NCI-H2227 treated with DMSO at 0.1 percent for 48 hours (cell line): ENCODE measurements at regions not wholly inside any gene's neighbourhood (a gene's known extent, or its start where the extent isn't known, plus 50 kb on each side); places are given as distances from the start of the nearest gene placed in this dataset.
"Not testable (repeated sequence)": the region's sequence is repeated elsewhere in the genome, so short reads cannot be mapped to it uniquely, and the experiment has no call there.

Source experiments
- DNase-seq: peaks from one replicate; lab custom pipeline; 2025; lab: John Stamatoyannopoulos, UW

DNA sequence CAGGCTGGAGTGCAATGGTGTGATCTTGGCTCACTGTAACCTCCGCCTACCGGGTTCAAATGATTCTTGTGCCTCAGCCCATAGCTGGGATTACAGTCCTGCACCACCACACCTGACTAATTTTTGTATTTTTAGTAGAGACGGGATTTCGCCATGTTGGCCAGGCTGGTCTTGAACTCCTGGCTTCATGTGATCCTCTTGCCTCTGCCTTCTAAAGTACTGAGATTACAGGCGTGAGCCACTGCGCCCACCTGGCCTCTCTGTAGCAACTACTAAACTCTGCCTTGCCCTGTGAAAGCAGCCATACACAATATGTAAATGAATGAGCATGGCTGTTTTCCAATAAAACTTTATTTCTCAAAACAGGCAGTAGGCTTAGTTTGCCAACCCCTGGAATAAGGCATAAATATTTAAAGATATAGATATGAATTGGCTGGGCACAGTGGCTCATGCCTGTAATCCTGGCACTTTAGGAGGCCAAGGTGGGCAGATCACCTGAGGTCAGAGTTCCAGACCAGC is 127.9 kb upstream of the ZNF217 start:
- DNase-seq, result not testable (repeated sequence)

DNA sequence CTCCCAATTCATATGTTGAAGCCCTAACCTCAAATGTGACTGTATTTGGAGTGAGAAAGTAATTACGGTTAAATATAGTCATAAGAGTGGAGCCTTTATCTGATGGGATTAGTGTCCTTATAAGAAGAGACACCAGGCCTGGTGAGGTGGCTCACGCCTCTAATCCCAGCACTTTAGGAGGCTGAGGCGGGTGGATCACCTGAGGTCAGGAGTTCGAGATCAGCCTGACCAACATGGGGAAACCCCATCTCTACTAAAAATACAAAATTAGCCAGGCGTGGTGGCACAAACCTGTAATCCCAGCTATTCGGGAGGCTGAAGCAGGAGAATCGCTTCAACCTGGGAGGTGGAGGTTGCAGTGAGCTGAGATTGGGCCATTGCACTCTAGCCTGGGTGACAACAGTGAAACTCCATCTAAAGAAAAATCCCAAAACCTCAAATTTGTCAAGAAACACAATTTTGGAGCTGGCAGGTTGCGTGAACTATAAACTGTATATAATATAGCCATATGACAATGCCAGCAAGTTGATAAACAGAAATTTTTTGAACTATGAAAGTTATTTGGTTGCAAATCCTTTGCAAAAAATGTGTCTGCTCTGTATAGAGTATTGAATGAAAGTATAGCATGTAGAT is 125.6 kb upstream of the ZNF217 start:
- not testable (repeated sequence) for DNase-seq

DNA sequence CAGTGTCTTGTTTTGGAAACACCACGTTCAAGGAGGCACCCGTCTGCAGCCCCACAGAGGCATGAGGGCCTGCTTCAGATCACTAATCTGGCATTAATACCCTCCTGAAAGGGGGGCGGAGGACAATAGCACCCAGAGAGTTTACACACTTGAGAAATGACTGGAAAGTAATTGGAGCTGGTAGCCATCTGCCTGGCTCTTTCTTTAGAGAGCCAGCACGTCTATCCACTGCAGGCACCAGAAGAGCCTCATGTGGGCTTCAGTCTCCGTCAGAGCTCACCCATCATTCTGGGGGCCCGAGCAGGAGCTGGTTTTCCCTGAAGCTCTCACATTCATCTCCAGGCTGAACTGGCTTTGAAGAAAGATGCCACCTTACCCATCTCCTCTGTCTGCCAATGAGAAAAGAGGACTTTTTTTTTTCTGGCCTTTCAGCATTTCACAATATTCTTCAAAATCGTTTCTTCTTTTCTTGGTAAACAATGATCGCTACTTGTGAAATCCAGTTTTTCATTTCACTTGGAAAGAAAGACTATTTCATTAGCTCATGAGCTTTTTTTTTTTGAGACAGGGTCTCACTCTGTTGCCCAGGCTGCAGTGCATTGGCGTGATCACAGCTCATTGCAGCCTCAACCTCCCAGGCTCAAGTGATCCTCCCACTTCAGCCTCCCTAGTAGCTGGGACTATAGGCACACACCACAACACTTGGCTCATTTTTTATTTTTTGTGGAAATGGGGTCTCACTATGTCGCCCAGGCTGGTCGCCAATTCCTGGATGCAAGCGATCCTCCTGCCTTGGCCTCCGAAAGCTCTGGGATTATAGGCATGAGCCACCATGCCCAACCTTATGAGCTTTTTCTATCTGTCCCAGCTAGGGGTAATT is 124.7 kb upstream of the ZNF217 start:
- DNase-seq, result no peak

DNA sequence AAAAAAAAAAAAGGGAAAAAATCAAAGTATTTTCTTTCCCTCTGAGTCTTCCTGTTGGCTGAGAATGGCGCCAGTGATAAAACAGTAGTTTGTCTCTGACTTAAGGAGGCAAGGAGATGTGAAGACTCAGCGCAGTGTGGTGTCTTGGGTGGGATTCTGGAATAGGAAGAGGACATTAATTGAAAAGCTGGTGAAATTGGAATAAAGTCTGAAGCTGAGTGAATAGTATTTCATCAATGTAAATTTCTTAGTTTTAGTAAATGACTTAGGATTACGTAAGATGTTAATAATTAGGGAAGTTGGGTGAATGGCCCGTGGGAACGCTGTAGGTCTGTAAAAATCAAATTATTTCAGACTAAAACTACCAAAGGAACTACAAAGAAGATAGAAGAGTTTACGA is 122.8 kb upstream of the ZNF217 start:
- no peak for DNase-seq

DNA sequence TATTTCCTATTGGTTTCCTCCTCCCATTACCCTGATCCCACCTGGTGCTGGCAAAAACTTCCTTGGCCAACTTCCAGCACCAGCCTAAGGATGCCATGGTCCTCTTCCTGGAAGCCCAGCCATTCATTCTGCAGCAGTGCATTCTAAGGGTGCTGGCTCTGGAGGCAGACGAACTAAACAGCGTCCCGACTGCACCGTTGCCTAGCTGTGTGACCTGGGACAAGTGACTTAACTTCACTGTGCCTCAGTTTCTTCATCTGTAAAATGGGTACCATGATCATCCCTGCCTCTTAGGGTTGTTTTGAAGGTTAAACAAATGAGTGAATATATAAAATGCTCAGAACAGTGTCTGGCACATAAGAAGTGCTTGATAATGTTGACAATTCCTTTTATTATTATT is 120.9 kb upstream of the ZNF217 start:
- DNase-seq, result no peak

DNA sequence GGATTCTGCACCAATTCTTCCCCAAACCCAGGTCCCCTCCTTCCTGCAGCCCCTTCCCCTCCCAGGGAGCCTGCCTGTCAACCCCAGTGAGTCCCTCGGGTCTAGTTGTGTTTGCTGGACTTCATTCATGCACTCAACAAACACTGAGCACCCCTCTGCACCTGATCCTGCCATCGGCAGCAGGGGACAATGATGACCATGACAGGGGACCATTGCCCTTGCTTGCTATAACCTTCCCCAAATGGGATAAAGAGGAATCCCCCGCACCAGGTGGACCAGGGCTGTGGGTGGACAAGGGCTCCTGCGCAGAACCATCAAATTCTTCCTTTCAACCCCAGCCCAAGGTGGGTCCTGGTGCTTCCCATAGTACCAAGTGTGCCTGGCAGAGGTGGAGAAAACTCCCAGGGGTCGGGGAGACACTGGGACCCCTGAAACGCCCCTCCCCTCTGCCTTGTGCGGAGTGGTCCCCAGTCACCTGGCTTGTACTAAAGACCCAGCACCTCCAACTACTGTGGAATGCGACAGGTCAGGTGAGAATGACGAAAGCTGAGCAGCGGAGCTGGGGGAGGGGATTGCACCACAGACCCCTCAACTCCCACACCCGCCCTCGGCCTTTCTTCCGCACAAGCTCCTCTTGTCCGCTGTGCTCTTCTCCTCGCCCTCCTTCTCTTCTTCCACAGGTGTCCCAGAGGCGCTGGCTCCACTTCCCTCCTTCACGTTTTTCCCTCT is 119.9 kb upstream of the ZNF217 start:
- DNase-seq, result no peak

DNA sequence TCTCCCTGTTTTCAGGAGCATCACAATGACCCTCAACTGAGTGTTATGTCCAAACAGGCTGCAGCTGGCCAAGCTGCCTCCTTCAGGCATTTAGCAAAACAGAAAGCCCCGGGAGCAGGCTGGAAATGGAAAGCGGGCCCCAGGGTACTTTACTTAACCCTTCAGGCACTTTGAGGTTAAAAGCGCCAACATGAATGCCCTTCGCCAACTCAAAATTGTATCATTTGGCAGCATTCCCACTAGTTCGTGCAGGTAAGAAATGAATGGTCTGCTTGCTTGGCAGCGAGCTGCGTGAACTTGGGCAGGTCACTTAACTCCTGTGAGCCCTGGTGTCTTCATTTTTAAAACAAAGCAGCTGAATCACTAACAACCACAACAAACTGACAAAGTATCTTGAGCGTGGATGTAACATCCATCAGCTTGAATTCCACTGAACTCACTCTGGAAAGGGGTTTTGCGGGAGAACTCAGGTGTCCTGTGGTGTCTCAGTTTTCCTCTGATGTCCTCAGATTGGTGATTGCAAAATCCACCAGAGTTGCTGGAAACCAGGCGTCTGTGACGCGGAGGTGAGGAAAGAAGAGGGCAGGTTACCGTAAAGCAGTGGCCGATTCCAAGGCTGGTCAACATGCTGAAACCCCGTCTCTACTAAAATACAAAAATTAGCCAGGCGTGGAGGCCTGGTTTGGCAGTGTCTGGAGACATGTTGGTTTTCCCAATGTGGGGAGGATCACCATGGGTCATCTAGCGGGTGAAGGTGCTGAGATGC is 118.8 kb upstream of the ZNF217 start:
- no peak for DNase-seq

DNA sequence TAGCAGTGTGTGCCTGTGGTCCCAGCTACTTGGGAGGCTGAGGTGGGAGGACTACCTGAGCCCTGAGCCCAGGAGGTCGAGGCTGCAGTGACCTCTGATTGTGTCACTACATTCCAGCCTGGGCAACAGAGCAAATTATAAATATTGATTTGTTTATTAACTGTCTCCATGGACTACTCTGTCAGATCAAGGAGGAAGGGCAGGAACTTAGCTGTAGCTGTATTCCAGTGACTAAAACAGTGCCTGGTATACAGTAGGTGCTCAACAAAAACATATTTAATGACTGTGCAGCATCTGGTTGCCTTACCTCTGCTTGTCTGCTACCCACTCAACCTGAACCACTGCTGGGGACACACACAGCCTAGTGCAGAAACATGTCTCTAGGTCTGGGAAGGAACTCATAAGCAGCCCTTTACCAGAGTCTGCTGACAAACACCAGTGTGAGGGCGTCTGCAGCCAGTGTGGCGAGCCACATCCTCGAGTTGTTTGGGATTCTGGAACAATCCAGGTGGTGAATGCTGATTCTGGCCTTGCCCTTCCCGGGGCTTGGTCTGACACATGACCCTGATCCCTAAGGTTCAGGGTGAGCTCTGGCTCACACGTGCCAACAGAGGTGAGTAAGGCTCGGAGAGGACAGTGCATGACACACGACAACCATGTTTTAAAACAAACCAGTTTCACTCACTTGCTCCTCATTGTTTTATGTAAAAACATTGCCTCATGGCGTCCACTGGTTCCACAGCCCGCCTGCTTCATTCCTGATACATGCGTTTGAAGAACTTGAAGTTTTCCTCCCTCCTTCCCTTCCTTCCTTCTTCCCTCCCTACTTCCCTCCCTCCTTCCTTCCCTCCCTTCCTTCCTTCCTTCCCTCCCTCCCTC is 117.9 kb upstream of the ZNF217 start:
- DNase-seq, result no peak

DNA sequence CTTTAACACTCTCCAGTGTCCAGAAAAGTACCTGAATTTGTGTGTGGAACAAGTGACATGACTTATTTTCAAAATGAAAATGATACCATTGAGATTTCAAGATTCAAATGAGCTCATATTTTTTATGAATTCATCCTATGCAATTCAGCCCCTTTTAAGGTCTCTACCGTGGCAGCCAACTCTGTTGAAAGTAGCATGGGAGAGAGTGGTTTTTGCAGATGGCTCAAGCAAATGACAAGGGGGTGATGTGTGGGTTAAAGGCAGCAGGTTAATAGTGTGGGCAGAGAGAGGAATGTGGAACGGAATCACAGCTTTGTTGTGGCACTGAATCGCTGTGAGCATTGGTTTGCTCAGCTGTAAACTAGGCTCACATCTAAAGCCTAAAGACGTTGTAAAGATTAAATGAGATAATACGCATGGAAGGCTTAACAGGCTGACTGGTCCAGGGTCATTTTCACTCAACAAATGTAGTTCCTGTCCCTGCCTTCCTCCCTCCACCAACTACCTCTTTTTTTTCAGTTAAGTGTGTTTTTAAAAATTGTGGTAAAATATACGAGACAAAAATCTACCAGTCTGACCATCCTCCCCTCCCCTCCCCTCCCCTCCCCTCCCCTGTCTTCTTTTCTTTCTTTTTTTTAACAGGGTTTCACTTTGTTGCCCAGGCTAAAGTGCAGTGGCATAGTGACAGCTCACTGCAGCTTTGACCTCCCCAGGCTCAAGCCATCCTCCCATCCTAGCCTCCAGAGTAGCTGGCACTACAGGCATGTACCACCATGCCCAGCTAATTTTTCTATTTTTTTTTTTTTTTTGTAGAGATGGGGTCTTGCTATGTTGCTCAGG is 114.7 kb upstream of the ZNF217 start:
- DNase-seq, result no peak

DNA sequence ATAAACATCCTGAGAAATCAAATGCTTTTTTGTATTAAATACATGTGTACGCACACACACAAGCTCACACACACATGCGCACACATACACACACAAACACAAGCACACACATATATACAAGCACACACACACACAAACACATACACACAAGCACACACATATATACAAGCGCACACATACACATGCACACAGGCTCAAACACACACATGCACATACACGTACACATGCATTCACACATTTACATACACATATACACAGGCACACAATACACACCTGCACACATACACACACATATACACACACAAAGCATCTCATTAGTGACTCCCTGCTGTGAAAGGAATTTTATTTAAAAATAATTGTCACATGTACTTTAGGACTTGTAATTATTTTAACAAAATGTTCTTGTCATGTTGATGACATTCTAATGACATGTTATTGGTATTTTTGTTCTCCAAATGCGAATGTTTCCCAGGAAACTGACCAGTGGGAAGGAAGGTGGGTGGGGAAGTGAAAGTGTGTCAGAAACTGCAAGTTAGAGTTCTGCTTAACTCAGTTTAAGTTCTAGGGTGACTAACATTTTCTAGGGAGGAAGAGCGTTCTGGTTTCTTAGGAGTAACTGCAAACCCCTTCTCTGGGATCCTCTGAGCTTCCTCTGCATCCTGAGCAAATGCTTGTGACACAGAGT is 113.9 kb upstream of the ZNF217 start:
- DNase-seq, result no peak

DNA sequence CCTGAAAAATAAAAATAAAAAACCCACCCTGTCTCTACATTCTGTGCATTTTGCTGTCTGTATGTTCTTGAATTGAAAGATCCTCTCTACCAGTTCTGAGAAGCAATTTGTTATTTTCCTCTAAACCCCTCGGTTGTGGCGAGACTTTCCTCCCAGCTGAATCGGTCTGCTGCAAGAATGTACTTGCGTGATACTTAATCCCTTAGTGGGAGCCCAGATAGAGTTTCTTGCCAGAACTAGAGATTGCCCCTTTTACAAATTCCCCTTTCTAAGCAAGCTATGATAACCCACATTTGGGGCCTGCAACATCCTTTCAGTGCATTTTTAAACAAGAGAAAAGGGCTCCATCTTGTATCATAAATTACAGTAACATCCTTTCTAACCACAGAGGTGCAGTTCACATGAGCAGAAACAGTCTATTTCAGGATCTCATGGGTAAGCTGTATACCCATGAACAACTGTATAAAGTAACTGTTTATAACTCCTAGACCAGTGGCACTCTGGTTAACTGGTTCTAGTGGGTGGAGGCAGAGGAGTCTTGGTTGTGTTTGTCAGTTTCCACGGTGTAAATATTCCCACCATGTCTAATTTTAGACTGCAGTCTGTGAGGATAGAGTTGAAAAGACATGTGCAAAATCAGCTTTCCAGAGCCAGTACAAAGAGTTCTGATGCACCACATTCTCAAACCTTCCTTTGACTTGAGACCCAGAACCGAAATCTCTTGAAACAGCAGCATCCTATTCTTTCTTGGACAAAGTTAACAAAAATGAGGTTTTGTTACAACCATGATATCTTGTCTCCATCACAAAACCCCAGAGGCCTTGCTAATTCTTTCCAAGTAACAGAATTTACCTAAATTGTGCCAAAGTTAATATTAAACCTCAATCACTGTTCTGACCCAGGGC is 113.1 kb upstream of the ZNF217 start:
- no peak for DNase-seq

DNA sequence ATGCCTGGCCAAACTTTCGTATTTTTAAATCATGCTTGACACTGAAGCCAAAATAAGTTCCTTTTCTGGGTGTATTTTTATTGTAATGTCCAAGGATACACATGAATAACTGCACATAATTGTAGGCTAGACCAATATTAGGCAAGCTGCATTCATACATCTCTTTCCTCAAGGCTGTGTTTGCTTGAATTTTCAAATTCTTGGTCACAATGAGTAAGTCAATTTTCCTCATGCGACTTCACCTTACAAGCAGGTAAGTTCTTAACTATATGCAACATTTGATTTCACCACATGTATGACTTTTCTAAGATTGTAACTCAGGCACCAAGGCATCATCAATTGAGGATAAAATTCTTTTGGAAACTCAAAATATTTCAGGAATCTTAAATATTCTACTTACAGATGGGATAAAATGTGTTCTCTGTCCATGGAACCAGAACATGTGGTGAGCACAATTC is 112.4 kb upstream of the ZNF217 start:
- no peak for DNase-seq

DNA sequence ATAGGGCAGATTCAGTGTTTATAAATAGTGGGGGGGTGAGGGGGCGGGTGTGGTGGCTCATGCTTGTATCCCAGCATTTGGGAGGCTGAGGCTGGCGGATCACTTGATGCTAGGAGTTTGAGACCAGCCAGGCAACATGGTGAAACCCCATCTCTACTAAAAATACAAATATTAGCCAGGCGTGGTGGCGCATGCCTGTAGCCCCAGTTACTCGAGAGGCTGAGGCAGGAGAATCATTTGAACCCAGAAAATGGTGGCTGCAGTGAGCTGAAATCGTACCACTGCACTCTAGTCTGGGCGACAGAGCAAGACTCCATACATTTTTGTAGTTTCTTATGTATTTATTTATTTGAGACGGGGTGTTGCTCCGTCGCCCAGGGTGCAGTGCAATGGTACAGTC is 109.0 kb upstream of the ZNF217 start:
- DNase-seq, result no peak

DNA sequence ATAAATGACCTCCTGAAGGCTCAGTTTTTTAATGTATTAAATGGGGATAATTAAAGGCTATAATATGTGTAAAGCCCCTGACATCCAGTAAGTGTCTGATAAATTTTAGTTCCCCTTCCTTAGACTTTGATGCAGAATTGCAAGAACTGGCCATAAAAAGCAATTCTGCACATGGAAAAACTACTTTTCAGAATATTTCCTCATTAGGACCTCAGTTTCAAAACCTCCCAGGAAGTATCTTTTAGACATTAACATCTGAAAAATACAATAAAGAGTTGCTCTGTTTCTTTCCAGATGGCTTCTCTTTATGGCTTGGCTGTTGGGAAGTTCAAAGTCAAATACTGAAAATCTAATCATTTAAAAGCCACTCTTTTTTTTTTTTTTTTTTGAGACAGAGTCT is 106.3 kb upstream of the ZNF217 start:
- DNase-seq, result no peak

DNA sequence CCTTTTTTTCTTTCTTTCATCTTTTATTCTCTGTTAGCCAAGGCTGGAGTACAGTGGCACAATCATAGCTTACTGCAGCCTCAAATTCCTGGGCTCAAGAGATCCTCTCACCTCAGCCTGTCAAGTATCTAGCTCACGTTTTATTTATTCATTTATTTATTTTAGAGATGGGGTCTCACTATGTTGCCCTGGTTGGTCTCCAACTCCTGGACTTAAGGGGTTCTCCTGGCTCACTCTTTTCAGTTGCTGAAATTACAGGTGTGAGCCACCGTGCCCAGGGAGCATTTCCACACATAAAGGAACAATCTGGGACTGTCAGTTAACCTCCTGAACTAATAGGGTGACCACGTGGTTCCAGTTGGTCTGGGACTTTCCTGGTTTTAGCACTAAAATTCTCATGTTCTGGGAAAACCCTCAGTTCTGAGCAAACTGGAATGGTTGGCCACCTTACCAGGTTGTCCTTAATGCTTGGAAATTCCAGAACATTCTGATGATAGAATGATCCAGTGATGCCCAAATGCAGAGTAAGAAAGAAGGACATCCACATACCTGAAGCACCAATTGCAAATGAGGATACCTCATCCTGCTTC is 105.5 kb upstream of the ZNF217 start:
- no peak for DNase-seq

DNA sequence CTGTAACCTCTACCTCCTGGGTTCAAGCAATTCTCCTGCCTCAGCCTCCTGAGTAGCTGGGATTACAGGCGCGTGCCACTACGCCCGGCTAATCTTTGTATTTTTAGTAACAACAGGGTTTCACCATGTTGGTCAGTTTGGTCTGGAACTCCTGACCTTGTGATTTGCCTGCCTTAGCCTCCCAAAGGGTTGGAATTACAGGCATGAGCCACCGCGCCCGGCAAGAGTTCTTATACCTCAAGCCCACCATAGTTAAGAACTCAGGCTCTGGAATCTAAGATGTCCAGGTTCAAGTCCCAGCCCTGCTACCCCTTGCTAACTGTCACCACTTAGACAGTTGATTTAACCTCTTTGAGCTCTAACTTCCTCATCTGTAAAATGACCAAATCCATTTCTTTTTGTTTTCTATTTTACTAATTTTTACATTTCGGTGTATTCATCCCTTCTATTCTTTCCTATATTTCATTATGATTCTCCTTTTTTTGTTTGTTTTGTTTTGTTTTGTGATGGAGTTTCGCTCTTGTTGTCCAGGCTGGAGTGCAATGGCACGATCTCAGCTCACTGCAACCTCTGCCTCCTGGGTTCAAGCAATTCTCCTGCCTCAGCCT is 104.8 kb upstream of the ZNF217 start:
- no peak for DNase-seq

DNA sequence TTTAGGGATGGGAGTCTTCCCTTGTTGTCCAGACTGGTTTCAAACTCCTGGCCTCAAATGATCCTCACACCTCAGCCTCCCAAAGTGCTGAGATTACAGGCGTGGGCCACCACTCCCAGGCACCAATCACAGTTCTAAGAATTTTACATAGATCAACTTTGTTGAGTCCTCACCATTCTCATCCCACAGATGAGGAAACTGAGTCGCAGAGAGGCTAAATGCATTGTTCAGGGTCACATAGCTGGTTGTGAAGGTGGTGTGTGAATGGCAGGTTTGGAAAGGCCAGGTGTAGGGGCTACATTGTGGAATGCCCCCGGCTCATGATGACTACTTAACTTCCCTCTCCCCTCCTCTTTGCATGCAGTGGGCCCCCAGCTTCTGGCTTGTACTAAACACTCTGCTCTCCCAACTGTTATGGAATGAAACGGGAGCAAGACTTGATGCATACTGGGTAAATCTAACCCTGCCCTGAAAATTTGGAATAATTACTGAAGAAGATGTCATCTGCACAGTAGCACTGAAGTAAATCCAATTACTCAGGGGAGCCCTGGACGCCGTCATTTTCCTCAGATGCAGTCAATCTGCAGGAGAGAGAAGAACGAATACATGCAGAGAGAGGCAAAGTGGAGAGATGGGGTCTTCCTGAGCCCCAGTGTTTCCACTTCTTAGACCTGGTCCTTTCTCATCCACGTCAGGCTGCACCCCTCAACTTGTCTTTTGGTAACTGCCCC is 102.3 kb upstream of the ZNF217 start:
- no peak for DNase-seq
